CD14-positive monocyte (primary cell): ENCODE measurements at regions not wholly inside any gene's neighbourhood (a gene's known extent, or its start where the extent isn't known, plus 50 kb on each side); places are given as distances from the start of the nearest gene placed in this dataset.
A peak's percentile ranks its signal among the peaks of the same experiment; 100 is the strongest.

Experiments
- DNase-seq, 3 donors: peaks; one replicate each; pipeline ENCODE4 v3.0.0-alpha.2; 2011 to 2022
- H2AFZ ChIP-seq: 2 replicates; pipeline ENCODE4 v1.6.0; 2012; ENCODE audit warnings: mild to moderate bottlenecking, low read depth, low read length, inconsistent platforms; ENCODE audit not compliant: insufficient read depth, poor library complexity, severe bottlenecking
- H3K27ac ChIP-seq, 2 donors: 1 replicate in 1 of 2; 2 replicates in 1 of 2; pipeline ENCODE4 v1.5.1; 2012 to 2013; ENCODE audit warnings: low read length in 2 of 2, control low read depth in 1 of 2, inconsistent platforms in 1 of 2, low read depth in 1 of 2, mild to moderate bottlenecking in 1 of 2
- H3K27me3 ChIP-seq, 2 donors: one replicate each; pipeline versions ENCODE4 v1.6.0 to v1.6.1; 2011 to 2013; ENCODE audit warnings: low read length in 2 of 2; ENCODE audit not compliant: control insufficient read depth in 2 of 2, insufficient read depth in 2 of 2
- H3K36me3 ChIP-seq, 2 donors: replicated peaks in 1 of 2; 1 replicate in 1 of 2; 2 replicates in 1 of 2; pipeline versions ENCODE4 v1.5.1 to v1.6.1; 2012 to 2013; ENCODE audit warnings: low read length in 2 of 2, control low read depth in 1 of 2, inconsistent platforms in 1 of 2, mild to moderate bottlenecking in 1 of 2; ENCODE audit not compliant: insufficient read depth in 2 of 2, control insufficient read depth in 1 of 2
- H3K4me1 ChIP-seq, 2 donors: 1 replicate in 1 of 2; 2 replicates in 1 of 2; pipeline versions ENCODE4 v1.5.1 to v1.6.1; 2012 to 2013; ENCODE audit warnings: low read length in 2 of 2, control low read depth in 1 of 2, inconsistent platforms in 1 of 2, mild to moderate bottlenecking in 1 of 2, moderate library complexity in 1 of 2; ENCODE audit not compliant: insufficient read depth in 2 of 2, control insufficient read depth in 1 of 2
- H3K4me2 ChIP-seq: replicated peaks from 2 replicates; pipeline ENCODE3; 2012; ENCODE audit warnings: low read length, moderate library complexity, mild to moderate bottlenecking; ENCODE audit not compliant: poor library complexity, severe bottlenecking; ENCODE audit errors: extremely low read depth
- H3K4me3 ChIP-seq, 3 experiments: fragments of 200-600 bp in 1 of 3; sonication (generic) in 1 of 3; replicated peaks in 1 of 3; 1 replicate in 2 of 3; 2 replicates in 1 of 3; pipeline ENCODE4 v1.5.1; 2011 to 2013; ENCODE audit warnings: low read length in 3 of 3, mild to moderate bottlenecking in 3 of 3, control low read depth in 2 of 3, low read depth in 2 of 3, inconsistent platforms in 1 of 3, moderate library complexity in 1 of 3
- H3K79me2 ChIP-seq: 2 replicates; pipeline ENCODE4 v1.6.0; 2012; ENCODE audit warnings: mild to moderate bottlenecking, control low read depth, inconsistent platforms, low read length, moderate library complexity; ENCODE audit not compliant: insufficient read depth
- H3K9ac ChIP-seq: 2 replicates; pipeline ENCODE4 v1.6.0; 2017; ENCODE audit warnings: low read length, mild to moderate bottlenecking; ENCODE audit not compliant: insufficient read depth, poor library complexity, severe bottlenecking
- H3K9me3 ChIP-seq, 2 donors: replicated peaks in 1 of 2; 1 replicate in 1 of 2; 2 replicates in 1 of 2; pipeline versions ENCODE4 v1.5.1 to v1.6.1; 2012 to 2013; ENCODE audit warnings: low read length in 2 of 2, control low read depth in 1 of 2; ENCODE audit not compliant: control insufficient read depth in 1 of 2, insufficient read depth in 1 of 2
- H4K20me1 ChIP-seq: 2 replicates; pipeline ENCODE4 v1.6.0; 2012; ENCODE audit warnings: mild to moderate bottlenecking, low read length, control low read depth, moderate library complexity; ENCODE audit not compliant: insufficient read depth
- H3K27ac Mint-ChIP-seq, 7 donors: one replicate each; pipeline ENCODE4 v1.8.0; 2020; ENCODE audit warnings: mild to moderate bottlenecking in 7 of 7, mixed read lengths in 7 of 7, moderate library complexity in 6 of 7, inconsistent platforms in 2 of 7
- H3K27me3 Mint-ChIP-seq, 3 donors: one replicate each; pipeline ENCODE4 v1.8.0; 2021 to 2022; ENCODE audit warnings: low read depth in 3 of 3, mild to moderate bottlenecking in 3 of 3, mixed read lengths in 3 of 3, moderate library complexity in 3 of 3, inconsistent platforms in 1 of 3
- H3K36me3 Mint-ChIP-seq, 2 donors: one replicate each; pipeline ENCODE4 v1.8.0; 2020; ENCODE audit warnings: mixed read lengths in 2 of 2, inconsistent platforms in 1 of 2, mild to moderate bottlenecking in 1 of 2
- H3K4me1 Mint-ChIP-seq: one replicate; pipeline ENCODE4 v1.8.0; 2020; ENCODE audit warnings: mild to moderate bottlenecking, mixed read lengths
- H3K4me3 Mint-ChIP-seq, 2 donors: one replicate each; pipeline ENCODE4 v1.8.0; 2020; ENCODE audit warnings: mild to moderate bottlenecking in 2 of 2, mixed read lengths in 2 of 2, moderate library complexity in 1 of 2
- H3K9me3 Mint-ChIP-seq, 7 donors: one replicate each; pipeline ENCODE4 v1.8.0; 2020 to 2022; ENCODE audit warnings: mixed read lengths in 7 of 7, mild to moderate bottlenecking in 6 of 7, moderate library complexity in 6 of 7, inconsistent platforms in 2 of 7
- WGBS: methylation state at CpG from one replicate; pipeline ENCODE4 v1.1.5; 2013; ENCODE audit warnings: missing lambda C conversion rate; ENCODE audit not compliant: insufficient coverage; 5-methylcytosine and 5-hydroxymethylcytosine counted together
- intact Hi-C, 2 donors: fragments of 100-400 bp; cut with micrococcal nuclease; formaldehyde crosslinking; loops; one replicate each; pipeline versions ENCODE4 v1.15.0 to v1.15.1; 2023
- TF ChIP-seq, protein P1 (sequence below): fragments of 200-600 bp; IDR thresholded peaks from one replicate; pipeline ENCODE4 v1.8.0; 2022; ENCODE audit warnings: antibody characterized with exemption, mild to moderate bottlenecking

DNA sequence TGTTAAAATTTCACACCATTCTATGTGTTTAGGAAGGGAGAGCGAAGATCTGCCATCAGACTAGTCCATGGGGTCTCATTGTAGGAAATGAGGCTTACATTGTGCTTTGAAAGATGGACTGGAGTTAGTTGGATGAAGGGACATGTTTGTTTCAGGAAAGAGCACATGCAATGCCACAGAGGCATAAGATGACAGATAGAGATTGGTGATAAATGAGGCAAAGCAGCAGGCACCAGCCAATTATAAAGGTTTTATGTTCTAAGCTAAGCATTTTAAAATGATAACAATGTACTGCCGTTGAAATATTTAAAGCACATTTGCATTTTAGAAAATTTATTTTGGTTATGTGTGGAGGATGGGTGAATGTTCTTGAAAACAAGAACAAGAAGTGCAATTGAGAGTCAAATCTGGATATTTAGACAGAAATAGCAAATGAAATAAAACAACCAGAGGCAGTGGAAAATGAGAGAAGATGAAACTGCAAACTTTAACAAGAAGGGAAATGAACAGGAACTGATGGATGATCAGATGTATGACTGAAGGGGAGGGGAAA, 957.2 kb downstream of the FSTL5 start:
- 100% methylated on average over 2 of the region's 2 CpGs for WGBS
- Mint-ChIP-seq H3K27me3 (no peaks in the 10 kb centered on the region), H3K36me3 (no peaks in the 10 kb centered on the region), H3K9me3 (peaks cover 0 to 3% (median 2%) of the 10 kb centered on the region in 7 donors), H3K27ac (peak overlapping the region in 1 of 7 donors; percentile 21), H3K4me3 (no peak overlapping the region), H3K4me1 (no peaks in the 10 kb centered on the region)
- no peaks in the 10 kb centered on the region for H3K36me3 ChIP-seq
- H3K27ac ChIP-seq: no peak overlapping the region
- H3K4me1 ChIP-seq: no peaks in the 10 kb centered on the region
- DNase-seq: no peak
- no peak overlapping the region for H3K4me2 ChIP-seq
- no peaks in the 10 kb centered on the region for H4K20me1 ChIP-seq
- H3K9me3 ChIP-seq: peaks cover 4 to 9% of the 10 kb centered on the region in 2 donors
- no peak overlapping the region for H3K4me3 ChIP-seq
- TF ChIP-seq, protein P1, sequence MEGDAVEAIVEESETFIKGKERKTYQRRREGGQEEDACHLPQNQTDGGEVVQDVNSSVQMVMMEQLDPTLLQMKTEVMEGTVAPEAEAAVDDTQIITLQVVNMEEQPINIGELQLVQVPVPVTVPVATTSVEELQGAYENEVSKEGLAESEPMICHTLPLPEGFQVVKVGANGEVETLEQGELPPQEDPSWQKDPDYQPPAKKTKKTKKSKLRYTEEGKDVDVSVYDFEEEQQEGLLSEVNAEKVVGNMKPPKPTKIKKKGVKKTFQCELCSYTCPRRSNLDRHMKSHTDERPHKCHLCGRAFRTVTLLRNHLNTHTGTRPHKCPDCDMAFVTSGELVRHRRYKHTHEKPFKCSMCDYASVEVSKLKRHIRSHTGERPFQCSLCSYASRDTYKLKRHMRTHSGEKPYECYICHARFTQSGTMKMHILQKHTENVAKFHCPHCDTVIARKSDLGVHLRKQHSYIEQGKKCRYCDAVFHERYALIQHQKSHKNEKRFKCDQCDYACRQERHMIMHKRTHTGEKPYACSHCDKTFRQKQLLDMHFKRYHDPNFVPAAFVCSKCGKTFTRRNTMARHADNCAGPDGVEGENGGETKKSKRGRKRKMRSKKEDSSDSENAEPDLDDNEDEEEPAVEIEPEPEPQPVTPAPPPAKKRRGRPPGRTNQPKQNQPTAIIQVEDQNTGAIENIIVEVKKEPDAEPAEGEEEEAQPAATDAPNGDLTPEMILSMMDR: no peak
- H2AFZ ChIP-seq: no peak overlapping the region
- intact Hi-C loops: no loop called here
- no peak overlapping the region for H3K9ac ChIP-seq
- no peaks in the 10 kb centered on the region for H3K27me3 ChIP-seq
- H3K79me2 ChIP-seq: no peaks in the 10 kb centered on the region

DNA sequence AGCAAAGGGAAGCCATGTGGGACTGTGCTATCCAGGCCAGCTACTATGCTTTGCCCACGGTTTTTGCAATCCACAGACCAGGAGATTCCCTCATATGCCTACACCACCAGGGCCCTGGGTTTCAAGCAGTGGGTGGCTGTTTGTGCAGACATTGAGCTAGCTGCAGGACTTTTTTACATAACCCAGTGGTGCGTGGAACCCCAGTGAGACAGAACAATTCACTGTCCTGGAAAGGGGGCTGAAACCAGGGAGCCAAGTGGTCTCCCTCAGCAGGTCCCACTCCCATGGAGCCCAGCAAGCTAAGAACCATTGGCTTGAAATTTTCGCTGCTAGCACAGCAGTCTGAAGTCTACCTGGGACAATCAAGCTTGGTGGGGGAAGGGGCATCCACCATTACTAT, 959.9 kb downstream of the FSTL5 start:
- no peak overlapping the region for H3K4me3 ChIP-seq
- Mint-ChIP-seq H3K4me3 (no peak overlapping the region), H3K27me3 (no peaks in the 10 kb centered on the region), H3K27ac (peak overlapping the region in 1 of 7 donors; percentile 66), H3K4me1 (no peaks in the 10 kb centered on the region), H3K9me3 (peaks cover 0 to 3% (median 0%) of the 10 kb centered on the region in 7 donors), H3K36me3 (no peaks in the 10 kb centered on the region)
- intact Hi-C loops: no loop called here
- H2AFZ ChIP-seq: no peak overlapping the region
- H3K4me1 ChIP-seq: no peaks in the 10 kb centered on the region
- H3K27ac ChIP-seq: no peak overlapping the region
- H3K36me3 ChIP-seq: no peaks in the 10 kb centered on the region
- no peaks in the 10 kb centered on the region for H3K27me3 ChIP-seq
- no peak for DNase-seq
- no peaks in the 10 kb centered on the region for H3K79me2 ChIP-seq
- WGBS: 86% methylated on average over 1 of the region's 3 CpGs
- TF ChIP-seq, protein P1: no peak
- H4K20me1 ChIP-seq: no peaks in the 10 kb centered on the region
- H3K4me2 ChIP-seq: no peak overlapping the region
- peaks cover 4 to 6% of the 10 kb centered on the region in 2 donors for H3K9me3 ChIP-seq
- H3K9ac ChIP-seq: no peak overlapping the region
